Tibial artery (tissue), 4 donors: ENCODE measurements at regions not wholly inside any gene's neighbourhood (a gene's known extent, or its start where the extent isn't known, plus 50 kb on each side); places are given as distances from the start of the nearest gene placed in this dataset.
"Not testable (repeated sequence)": the region's sequence is repeated elsewhere in the genome, so short reads cannot be mapped to it uniquely, and the experiment has no call there.

ENCODE experiments used
- DNase-seq, 2 donors: peaks; one replicate each; pipeline ENCODE4 v3.0.0-alpha.2; 2019
- H3K27ac ChIP-seq, 2 donors: fragments of 200-600 bp; sonication (generic) in 1 of 2; 1 replicate in 1 of 2; 2 replicates in 1 of 2; pipeline ENCODE4 v1.5.1; 2018 to 2019; ENCODE audit warnings: mild to moderate bottlenecking in 1 of 2
- H3K27me3 ChIP-seq, 2 donors: fragments of 200-600 bp; sonication (generic) in 1 of 2; one replicate each; pipeline versions ENCODE4 v1.5.1 to v1.6.0; 2016 to 2019
- H3K36me3 ChIP-seq, 3 donors: fragments of 200-600 bp; sonication (generic) in 2 of 3; one replicate each; pipeline ENCODE4 v1.5.1; 2016 to 2019; ENCODE audit warnings: mild to moderate bottlenecking in 2 of 3
- H3K4me1 ChIP-seq, 4 donors: fragments of 200-600 bp; sonication (generic) in 2 of 4; 1 replicate in 3 of 4; 2 replicates in 1 of 4; pipeline ENCODE4 v1.5.1; 2016 to 2019
- H3K4me3 ChIP-seq, 2 donors: fragments of 200-600 bp; sonication (generic) in 1 of 2; 1 replicate in 1 of 2; 2 replicates in 1 of 2; pipeline ENCODE4 v1.5.1; 2018 to 2019; ENCODE audit warnings: mild to moderate bottlenecking in 2 of 2
- H3K9me3 ChIP-seq, 3 donors: fragments of 200-600 bp; sonication (generic) in 1 of 3; one replicate each; pipeline ENCODE4 v1.5.1; 2016 to 2019
- intact Hi-C: fragments of 100-400 bp; cut with DNase I; formaldehyde crosslinking; loops from one replicate; pipeline ENCODE4 v1.15.0; 2023; ENCODE audit warnings: low total_unique reads
- TF ChIP-seq, protein P1 (sequence below), 2 experiments: fragments of 200-600 bp in 1 of 2; fragments of 450-650 bp in 1 of 2; IDR thresholded peaks; one replicate each; pipeline ENCODE4 v1.5.1; 2017 to 2019; ENCODE audit warnings: antibody characterized with exemption in 2 of 2, mild to moderate bottlenecking in 1 of 2, moderate library complexity in 1 of 2

DNA sequence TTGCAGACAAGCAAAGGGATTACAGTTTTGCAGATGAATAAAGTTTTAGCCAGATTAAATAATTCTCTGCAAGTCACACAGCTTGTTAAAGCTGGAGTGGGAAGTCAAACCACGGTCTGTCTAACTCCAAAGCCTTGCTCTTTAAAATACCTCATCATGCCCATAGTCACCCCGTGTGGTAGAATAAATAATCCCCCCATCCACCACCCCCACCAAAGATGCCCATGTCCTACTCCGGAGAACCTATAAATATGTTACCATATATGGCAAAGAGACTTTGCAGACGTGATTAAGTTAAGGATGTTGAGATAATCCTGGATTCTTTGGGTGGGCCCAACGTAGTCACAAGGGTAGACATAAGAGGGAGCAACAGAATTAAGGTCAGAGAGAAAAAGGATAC, 118.7 kb downstream of the BEND2 start:
- no peaks in the 10 kb centered on the region for H3K36me3 ChIP-seq
- no peak overlapping the region for H3K4me3 ChIP-seq
- no peak overlapping the region for H3K27ac ChIP-seq
- intact Hi-C loops: loop anchor here (10.0 kb wide), 1 partner anchor 1293 kb away; no protein-coding TSS in a partner anchor
- TF ChIP-seq, protein P1, sequence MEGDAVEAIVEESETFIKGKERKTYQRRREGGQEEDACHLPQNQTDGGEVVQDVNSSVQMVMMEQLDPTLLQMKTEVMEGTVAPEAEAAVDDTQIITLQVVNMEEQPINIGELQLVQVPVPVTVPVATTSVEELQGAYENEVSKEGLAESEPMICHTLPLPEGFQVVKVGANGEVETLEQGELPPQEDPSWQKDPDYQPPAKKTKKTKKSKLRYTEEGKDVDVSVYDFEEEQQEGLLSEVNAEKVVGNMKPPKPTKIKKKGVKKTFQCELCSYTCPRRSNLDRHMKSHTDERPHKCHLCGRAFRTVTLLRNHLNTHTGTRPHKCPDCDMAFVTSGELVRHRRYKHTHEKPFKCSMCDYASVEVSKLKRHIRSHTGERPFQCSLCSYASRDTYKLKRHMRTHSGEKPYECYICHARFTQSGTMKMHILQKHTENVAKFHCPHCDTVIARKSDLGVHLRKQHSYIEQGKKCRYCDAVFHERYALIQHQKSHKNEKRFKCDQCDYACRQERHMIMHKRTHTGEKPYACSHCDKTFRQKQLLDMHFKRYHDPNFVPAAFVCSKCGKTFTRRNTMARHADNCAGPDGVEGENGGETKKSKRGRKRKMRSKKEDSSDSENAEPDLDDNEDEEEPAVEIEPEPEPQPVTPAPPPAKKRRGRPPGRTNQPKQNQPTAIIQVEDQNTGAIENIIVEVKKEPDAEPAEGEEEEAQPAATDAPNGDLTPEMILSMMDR (IDR thresholded peaks at IDR 0.05): no peak
- no peaks in the 10 kb centered on the region for H3K9me3 ChIP-seq
- DNase-seq: no peak
- peaks cover 0 to 3% (median 0%) of the 10 kb centered on the region in 4 donors for H3K4me1 ChIP-seq
- no peaks in the 10 kb centered on the region for H3K27me3 ChIP-seq

DNA sequence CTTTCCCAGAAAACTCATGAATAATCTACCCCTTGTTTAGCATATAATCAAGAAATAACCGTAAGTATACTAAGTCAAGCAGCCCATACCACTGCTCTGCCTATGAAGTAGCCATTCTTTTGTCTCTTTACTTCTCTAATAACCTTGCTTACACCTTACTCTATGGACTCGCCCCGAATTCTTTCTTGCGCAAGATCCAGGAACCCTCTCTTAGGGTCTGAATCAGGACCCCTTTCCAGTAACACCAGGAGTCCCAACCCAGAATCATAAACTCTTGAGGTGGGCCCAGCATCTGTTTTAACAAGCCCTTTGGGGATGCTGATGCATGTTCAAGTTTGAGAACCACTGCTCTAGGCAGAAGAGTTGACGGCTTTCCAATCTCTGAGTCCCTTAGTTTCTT, 119.6 kb downstream of the BEND2 start:
- DNase-seq: no peak
- Histone ChIP-seq H3K36me3 (no peaks in the 10 kb centered on the region), H3K4me1 (peaks cover 0 to 3% (median 0%) of the 10 kb centered on the region in 4 donors), H3K4me3 (no peak overlapping the region), H3K27me3 (no peaks in the 10 kb centered on the region), H3K9me3 (no peaks in the 10 kb centered on the region), H3K27ac (no peak overlapping the region)
- TF ChIP-seq, protein P1 (IDR thresholded peaks at IDR 0.05): no peak
- intact Hi-C loops: loop anchor here (10.0 kb wide), 1 partner anchor 1294 kb away; no protein-coding TSS in a partner anchor

DNA sequence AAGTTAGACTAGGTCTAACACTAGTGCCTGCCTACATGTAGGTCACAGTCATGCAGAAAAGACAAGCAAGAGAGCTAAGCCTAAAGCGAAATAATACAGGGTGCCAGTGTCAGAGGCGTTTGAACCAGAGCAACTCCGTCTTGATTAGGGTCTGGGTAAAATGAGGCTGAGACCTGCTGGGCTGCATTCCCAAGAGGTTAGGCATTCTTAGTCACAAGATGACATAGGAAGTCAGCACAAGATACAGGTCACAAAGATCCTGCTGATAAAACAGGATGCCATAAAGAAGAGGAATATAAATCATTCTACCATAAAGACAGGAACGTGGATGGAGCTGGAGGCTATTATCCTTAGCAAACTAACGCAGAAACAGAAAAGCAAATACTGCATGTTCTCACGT, 120.9 kb downstream of the BEND2 start:
- Histone ChIP-seq H3K9me3 (no peaks in the 10 kb centered on the region), H3K36me3 (no peaks in the 10 kb centered on the region), H3K27ac (no peak overlapping the region), H3K27me3 (no peaks in the 10 kb centered on the region), H3K4me3 (no peak overlapping the region), H3K4me1 (peaks cover 0 to 3% (median 0%) of the 10 kb centered on the region in 4 donors)
- DNase-seq: no peak
- intact Hi-C loops: loop anchor here (10.0 kb wide), 1 partner anchor 1295 kb away; no protein-coding TSS in a partner anchor
- TF ChIP-seq, protein P1 (IDR thresholded peaks at IDR 0.05): no peak

DNA sequence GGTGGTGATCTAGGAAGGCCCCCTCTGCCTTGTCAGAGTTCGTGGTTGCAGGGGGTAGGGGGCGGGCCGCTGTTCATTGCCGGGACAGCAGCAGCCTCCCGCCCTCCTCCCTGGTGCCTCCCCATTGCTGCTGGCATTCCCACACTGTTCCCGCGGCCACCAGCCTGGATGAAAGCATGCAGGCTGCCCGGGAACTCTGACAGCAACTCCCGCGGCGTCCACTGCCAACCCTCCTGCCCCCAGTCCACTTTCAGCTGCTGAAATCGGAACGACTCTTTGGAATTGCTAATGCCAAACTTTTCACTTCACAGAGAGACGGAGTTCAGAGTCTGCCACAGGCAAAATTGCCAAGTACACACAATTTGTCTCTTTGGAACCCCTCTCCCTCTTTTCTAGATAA, 121.9 kb downstream of the BEND2 start:
- TF ChIP-seq, protein P1 (IDR thresholded peaks at IDR 0.05): no peak
- H3K36me3 ChIP-seq: no peaks in the 10 kb centered on the region

DNA sequence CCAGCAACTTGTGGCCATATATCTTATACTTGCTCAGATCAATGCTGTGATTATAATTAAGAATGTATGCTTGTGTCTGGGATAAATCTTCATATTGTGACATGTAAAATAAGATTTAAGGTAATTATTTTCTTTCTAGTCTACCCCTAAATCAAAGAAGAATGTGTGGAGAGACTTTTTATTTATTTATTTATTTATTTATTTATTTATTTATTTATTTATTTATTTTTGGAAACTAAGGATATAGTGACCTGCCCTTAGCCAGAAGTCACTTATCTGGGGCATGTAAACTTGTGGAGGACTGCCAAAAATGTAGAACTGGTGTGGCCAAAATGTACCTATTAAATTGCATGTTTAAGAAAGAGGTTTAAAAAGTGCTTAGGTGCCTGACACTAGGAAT, 144.3 kb downstream of the BEND2 start:
- Histone ChIP-seq H3K27me3 (no peaks in the 10 kb centered on the region), H3K4me3 (no peak overlapping the region), H3K36me3 (no peaks in the 10 kb centered on the region), H3K9me3 (no peaks in the 10 kb centered on the region), H3K4me1 (no peaks in the 10 kb centered on the region), H3K27ac (no peak overlapping the region)
- intact Hi-C loops: no loop called here
- no peak for DNase-seq
- TF ChIP-seq, protein P1 (IDR thresholded peaks at IDR 0.05): no peak

More for the DNA sequence above, 121.9 kb downstream of the BEND2 start:
- Histone ChIP-seq H3K27ac (no peak overlapping the region), H3K4me1 (peaks cover 0 to 3% (median 0%) of the 10 kb centered on the region in 4 donors), H3K4me3 (no peak overlapping the region), H3K27me3 (no peaks in the 10 kb centered on the region), H3K9me3 (no peaks in the 10 kb centered on the region)
- intact Hi-C loops: no loop called here
- DNase-seq: no peak

DNA sequence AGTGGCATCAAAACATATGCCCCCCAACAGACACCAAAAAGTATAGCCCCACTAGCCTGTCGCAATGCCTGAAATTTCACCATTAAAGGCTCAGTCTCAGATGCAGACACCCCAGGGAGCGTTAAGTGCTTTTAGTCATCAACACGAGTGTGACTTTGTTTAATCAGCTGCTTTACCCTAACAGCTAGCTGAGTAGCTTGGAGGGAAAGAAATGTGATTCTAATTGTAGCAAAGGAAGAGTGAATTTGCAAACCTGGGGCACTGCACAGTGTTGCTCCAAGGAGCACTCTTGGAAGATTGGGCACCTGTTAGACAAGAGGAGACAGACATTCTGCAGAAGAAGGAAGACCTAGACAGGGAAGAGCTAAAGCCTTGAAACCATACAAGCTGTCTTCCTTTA, 145.1 kb downstream of the BEND2 start:
- H3K27ac ChIP-seq: no peak overlapping the region
- no peaks in the 10 kb centered on the region for H3K27me3 ChIP-seq
- H3K36me3 ChIP-seq: no peaks in the 10 kb centered on the region
- TF ChIP-seq, protein P1 (IDR thresholded peaks at IDR 0.05): no peak
- intact Hi-C loops: no loop called here
- H3K4me3 ChIP-seq: no peak overlapping the region
- no peak for DNase-seq
- no peaks in the 10 kb centered on the region for H3K9me3 ChIP-seq
- H3K4me1 ChIP-seq: no peaks in the 10 kb centered on the region

DNA sequence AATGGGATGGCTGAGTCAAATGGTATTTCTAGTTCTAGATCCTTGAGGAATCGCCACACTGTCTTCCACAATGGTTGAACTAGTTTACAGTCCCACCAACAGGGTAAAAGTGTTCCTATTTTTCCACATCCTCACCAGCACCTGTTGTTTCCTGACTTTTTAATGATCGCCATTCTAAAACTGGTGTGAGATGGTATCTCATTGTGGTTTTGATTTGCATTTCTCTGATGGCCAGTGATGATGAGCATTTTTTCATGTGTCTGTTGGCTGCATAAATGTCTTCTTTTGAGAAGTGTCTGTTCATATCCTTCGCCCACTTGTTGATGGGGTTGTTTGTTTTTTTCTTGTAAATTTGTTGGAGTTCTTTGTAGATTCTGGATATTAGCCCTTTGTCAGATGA, 152.6 kb downstream of the BEND2 start:
- H3K4me1 ChIP-seq, DNase-seq, H3K9me3 ChIP-seq, H3K27ac ChIP-seq, intact Hi-C loops, H3K27me3 ChIP-seq, H3K36me3 ChIP-seq, H3K4me3 ChIP-seq: not testable (repeated sequence)
